Neuron (in vitro differentiated cells): ENCODE measurements at regions not wholly inside any gene's neighbourhood (a gene's known extent, or its start where the extent isn't known, plus 50 kb on each side); places are given as distances from the start of the nearest gene placed in this dataset.
"Not testable (repeated sequence)": the region's sequence is repeated elsewhere in the genome, so short reads cannot be mapped to it uniquely, and the experiment has no call there.

Source experiments
- H2AFZ ChIP-seq: one replicate; pipeline ENCODE4 v1.6.1; 2013; ENCODE audit warnings: low read depth, mild to moderate bottlenecking, inconsistent platforms, low read length, moderate library complexity
- H3K27me3 ChIP-seq: one replicate; pipeline ENCODE4 v1.6.1; 2013; ENCODE audit warnings: low read length; ENCODE audit not compliant: insufficient read depth
- H3K36me3 ChIP-seq: one replicate; pipeline ENCODE4 v1.6.1; 2013; ENCODE audit warnings: low read length; ENCODE audit not compliant: insufficient read depth
- H3K4me1 ChIP-seq: one replicate; pipeline ENCODE4 v1.6.1; 2013; ENCODE audit warnings: low read length; ENCODE audit not compliant: insufficient read depth
- H3K4me3 ChIP-seq: 2 replicates; pipeline ENCODE4 v1.5.1; 2013; ENCODE audit warnings: mild to moderate bottlenecking, low read length, moderate library complexity
- H3K9me3 ChIP-seq: one replicate; pipeline ENCODE4 v1.6.1; 2013; ENCODE audit warnings: low read length

DNA sequence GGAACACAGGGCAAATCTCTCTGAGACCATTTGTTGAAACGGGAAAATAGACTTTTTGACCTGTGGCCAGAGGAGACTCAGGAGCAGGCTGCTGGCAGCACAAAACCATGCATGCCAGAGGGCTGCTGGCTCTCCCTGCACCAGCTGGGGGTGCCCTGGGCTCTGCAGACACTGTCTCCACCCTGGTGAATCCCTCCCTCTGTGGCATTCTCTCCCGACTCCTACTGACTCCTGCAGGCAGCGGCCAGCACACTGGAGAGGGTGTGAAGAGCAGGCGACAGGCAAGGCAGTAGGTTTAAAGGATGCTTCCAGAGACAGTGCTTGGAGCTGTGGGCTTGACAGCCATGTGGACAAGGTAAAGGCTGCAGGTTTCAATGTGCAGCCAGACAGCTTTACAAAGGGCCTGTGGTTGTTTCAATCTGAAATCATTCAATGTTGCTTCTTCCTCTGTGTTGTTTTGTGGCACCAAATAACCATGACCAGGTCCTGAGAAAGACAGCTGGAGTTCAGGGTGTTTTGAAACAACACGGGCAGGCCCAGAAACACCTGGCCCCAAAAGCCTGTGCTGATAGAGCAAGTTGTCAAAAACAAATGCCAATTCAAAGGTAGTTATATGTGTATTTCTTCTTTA lies 431.0 kb upstream of the ATP10A start:
- no peaks in the 10 kb centered on the region for H3K27me3 ChIP-seq
- no peaks in the 10 kb centered on the region for H3K4me1 ChIP-seq
- H3K9me3 ChIP-seq, result no peaks in the 10 kb centered on the region
- no peak overlapping the region for H3K4me3 ChIP-seq
- H3K36me3 ChIP-seq, result no peaks in the 10 kb centered on the region
- no peak overlapping the region for H2AFZ ChIP-seq

DNA sequence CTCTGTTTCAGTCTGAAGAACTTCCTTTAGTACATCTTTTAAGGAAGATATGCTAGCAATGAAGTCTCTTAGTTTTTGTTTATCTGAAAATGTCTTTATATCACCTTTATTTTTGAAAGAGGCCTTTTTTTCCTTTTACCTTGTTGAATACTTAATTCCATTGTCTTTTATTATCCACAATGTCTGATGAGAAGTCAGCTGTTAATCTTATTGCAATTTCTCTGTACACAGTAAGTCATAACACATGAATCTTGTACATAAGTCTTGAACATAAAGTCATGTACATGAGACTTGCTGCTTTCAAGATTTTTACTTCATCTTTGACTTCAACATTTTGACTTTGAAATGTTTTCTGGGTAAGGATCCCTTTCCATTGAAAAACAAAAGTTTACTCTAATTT lies 424.3 kb upstream of the ATP10A start:
- Histone ChIP-seq H3K27me3 (no peaks in the 10 kb centered on the region), H3K36me3 (no peaks in the 10 kb centered on the region), H2AFZ (no peak overlapping the region), H3K4me3 (no peak overlapping the region), H3K9me3 (no peaks in the 10 kb centered on the region), H3K4me1 (no peaks in the 10 kb centered on the region)

DNA sequence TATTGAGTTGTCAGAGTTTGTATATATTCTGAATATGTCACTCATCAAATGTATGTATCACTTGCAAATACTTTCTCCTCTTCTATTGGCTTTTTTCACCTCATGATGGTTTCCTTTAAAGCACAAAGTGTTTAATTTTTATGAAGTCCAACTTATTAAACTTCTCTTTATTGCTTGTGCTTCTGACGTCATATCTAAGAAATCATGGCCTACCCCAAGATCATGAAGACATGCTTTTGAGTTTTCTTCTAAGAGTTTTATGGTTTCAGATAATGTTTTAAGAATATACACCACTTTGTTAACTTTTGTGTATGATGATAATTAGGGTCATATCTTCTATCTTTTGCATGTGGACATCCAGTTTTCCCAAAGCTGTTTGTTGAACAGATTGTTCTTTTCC lies 417.2 kb upstream of the ATP10A start:
- no peak overlapping the region for H2AFZ ChIP-seq
- no peaks in the 10 kb centered on the region for H3K27me3 ChIP-seq
- H3K4me3 ChIP-seq, result no peak overlapping the region
- H3K36me3 ChIP-seq, result no peaks in the 10 kb centered on the region
- H3K9me3 ChIP-seq, result no peaks in the 10 kb centered on the region
- H3K4me1 ChIP-seq, result no peaks in the 10 kb centered on the region

DNA sequence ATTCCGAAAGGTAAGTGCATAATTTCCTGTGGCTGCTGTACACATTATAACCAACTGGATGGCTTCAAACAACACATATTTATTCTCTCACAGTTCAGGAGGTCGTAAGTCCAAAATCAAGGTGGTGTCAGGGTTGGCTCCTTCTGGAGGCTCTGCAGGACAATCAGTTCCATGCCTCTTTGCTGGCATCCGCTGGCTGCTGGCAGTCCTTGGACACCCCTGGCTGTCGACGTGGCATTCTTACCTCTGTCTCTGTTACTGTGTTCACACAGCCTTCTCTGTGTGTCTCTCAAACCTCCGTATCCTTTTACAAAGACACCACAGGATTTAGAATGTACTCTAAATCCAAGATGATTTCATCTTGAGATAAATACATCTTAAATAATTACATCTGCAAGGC lies 398.8 kb upstream of the ATP10A start:
- no peak overlapping the region for H2AFZ ChIP-seq
- H3K4me3 ChIP-seq, result no peak overlapping the region
- H3K27me3 ChIP-seq, result no peaks in the 10 kb centered on the region
- no peaks in the 10 kb centered on the region for H3K4me1 ChIP-seq
- no peaks in the 10 kb centered on the region for H3K36me3 ChIP-seq
- no peaks in the 10 kb centered on the region for H3K9me3 ChIP-seq

DNA sequence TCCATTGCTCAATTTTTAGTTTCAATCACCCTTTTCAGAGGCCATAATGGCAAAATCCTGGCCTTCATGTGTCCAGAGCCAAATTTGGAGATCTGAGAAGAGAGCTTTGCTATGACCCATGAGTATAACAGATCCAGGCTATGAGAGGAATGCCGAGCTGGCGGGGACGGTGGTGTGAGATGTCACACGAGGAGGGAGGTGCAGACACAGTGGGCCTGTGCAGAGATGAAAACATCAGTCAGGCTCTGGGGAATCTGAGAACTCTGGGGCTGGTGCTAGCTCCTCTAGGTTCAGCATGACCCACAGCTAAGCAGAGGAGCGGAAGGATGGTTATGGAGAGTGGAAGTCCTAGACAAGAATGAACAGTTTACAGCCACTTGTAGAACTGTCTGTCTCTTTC lies 398.3 kb upstream of the ATP10A start:
- no peak overlapping the region for H2AFZ ChIP-seq
- no peaks in the 10 kb centered on the region for H3K9me3 ChIP-seq
- H3K27me3 ChIP-seq, result no peaks in the 10 kb centered on the region
- no peaks in the 10 kb centered on the region for H3K36me3 ChIP-seq
- no peak overlapping the region for H3K4me3 ChIP-seq
- no peaks in the 10 kb centered on the region for H3K4me1 ChIP-seq

DNA sequence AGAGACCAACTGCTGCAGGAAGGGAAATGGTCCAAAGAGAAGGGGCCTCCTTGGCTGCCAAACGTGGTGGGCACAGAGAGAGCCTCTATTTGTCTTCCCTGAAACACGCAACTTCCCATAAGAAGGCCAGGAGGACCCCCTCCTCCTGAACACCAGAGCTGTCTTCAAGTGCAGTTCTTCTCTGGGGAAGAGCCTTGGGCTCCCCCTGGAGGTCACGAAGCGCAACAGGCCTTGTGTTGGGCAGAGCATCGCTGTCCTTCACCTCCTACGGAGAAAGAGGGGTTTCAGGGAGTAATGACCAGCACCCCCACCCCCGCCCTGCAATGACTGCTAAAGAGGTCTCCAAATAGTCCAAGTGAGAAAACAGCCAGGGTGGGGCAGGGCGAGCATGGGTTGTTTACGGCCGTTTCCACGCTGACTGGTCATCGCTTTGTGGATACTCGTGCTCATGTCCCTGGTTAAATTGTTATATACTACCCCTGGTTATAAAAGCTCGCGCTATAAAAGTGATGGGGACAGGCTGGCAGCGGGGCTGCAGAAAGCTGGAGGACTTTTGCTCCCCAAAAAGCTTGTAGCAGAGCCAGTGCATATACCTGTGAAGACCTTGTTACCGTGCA lies 397.5 kb upstream of the ATP10A start:
- no peaks in the 10 kb centered on the region for H3K9me3 ChIP-seq
- H3K27me3 ChIP-seq, result no peaks in the 10 kb centered on the region
- no peaks in the 10 kb centered on the region for H3K4me1 ChIP-seq
- no peak overlapping the region for H3K4me3 ChIP-seq
- no peaks in the 10 kb centered on the region for H3K36me3 ChIP-seq
- no peak overlapping the region for H2AFZ ChIP-seq

DNA sequence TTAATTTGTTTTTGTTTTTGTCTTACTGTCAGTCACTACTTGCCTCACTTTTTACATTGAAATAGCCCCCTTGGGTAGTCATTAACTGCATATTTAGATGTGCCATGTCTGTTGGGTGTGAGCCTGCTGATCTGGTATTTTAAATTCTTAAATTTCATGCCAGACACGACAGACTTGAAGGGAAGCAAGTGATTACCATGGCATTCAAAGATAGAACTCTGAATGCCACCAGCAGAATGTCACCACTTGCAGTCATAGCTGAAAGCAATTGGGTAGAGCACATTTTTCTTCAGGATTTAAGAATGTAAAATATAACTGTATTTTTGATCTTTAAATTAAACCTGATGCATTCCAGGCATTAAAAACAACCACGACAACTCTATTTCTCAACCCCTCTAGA lies 396.5 kb upstream of the ATP10A start:
- H3K4me1 ChIP-seq, result no peaks in the 10 kb centered on the region
- H3K27me3 ChIP-seq, result no peaks in the 10 kb centered on the region
- no peaks in the 10 kb centered on the region for H3K36me3 ChIP-seq
- no peaks in the 10 kb centered on the region for H3K9me3 ChIP-seq
- H2AFZ ChIP-seq, result no peak overlapping the region
- H3K4me3 ChIP-seq, result no peak overlapping the region

DNA sequence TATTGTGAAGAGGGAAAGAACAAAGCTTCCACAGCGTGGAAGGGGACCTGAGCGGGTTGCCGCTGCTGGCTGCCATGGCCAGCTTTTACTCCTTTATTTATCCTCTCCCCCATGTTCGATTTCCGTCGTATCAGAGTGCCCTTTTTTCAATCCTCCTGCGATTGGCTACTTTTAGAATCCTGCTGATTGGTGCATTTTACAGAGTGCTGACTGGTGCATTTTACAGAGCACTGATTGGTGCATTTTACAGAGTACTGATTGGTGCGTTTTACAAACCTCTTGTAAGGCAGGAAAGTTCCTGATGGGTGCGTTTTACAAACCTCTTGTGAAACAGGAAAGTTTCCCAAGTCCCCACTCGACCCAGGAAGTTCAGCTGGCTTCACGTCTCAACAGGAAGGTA lies 381.7 kb upstream of the ATP10A start:
- H3K9me3 ChIP-seq, H3K36me3 ChIP-seq, H3K4me1 ChIP-seq, H2AFZ ChIP-seq, H3K27me3 ChIP-seq, H3K4me3 ChIP-seq: not testable (repeated sequence)

DNA sequence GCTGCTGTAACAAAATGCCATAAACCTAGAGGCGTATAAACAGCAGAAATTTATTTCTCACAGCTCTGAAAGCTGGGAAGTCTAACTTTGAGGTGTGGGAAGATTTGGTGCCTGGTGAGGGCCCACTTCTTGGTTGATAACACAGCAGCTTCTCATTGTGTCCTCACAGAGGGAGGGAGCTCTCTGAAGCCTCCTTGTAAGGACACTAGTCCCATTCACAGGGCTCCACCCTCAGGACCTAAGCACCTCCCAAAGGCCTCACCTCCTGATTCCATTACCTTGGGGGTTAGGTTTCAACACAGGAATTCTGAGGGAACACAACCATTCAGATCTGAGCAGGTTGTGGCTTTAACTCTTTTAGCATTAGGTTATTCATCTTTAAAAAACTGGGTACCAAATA lies 380.3 kb upstream of the ATP10A start:
- Histone ChIP-seq H3K9me3 (no peaks in the 10 kb centered on the region), H3K4me1 (no peaks in the 10 kb centered on the region), H3K4me3 (no peak overlapping the region), H2AFZ (no peak overlapping the region), H3K36me3 (no peaks in the 10 kb centered on the region), H3K27me3 (no peaks in the 10 kb centered on the region)

DNA sequence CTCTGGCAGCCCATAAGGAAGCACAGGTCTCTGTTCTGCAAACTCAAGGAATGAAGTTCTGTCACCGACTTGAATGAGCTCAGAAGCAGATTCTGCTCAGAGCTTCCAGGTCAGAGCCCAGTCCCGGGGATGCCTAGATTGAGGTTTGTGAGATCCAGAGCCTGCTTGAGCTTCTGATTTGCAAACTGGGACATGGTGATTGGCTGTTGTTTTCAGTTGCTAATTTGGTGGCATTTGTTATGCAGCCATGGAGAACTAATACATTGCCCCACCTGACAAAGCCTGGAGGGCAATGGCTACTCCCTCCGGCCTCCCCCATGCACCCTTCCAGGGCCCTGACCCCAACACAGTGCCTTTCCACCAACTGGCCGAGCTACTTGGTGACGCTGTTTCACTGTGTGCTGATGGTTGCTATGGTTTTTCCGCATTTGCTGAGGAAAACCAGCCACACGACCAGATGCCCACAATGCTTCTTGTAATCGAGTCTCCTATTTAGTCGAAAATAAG lies 379.5 kb upstream of the ATP10A start:
- Histone ChIP-seq H3K4me1 (no peaks in the 10 kb centered on the region), H3K9me3 (no peaks in the 10 kb centered on the region), H3K36me3 (no peaks in the 10 kb centered on the region), H3K27me3 (no peaks in the 10 kb centered on the region), H2AFZ (no peak overlapping the region), H3K4me3 (no peak overlapping the region)

DNA sequence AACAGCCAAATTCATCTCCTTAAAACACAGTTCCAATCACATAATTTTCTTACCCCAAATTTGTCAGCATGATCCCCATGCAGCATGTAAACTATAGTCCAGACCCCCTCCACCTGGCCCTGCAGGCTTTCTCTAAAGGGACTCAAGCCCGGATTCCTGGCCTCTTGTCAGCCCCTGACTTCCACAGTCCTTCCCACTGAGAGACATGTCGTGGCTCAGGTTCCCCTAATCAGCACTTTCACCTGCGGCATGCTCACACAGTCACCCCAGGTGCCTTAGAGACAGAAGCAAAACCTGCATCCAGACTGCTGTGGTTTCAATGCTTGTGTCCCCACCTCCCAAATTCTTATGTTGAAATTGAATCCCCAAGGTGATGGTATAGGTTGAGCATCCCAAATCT lies 372.7 kb upstream of the ATP10A start:
- Histone ChIP-seq H3K27me3 (no peaks in the 10 kb centered on the region), H3K4me1 (peaks cover 9% of the 10 kb centered on the region), H3K36me3 (no peaks in the 10 kb centered on the region), H3K9me3 (no peaks in the 10 kb centered on the region), H2AFZ (no peak overlapping the region), H3K4me3 (no peak overlapping the region)

DNA sequence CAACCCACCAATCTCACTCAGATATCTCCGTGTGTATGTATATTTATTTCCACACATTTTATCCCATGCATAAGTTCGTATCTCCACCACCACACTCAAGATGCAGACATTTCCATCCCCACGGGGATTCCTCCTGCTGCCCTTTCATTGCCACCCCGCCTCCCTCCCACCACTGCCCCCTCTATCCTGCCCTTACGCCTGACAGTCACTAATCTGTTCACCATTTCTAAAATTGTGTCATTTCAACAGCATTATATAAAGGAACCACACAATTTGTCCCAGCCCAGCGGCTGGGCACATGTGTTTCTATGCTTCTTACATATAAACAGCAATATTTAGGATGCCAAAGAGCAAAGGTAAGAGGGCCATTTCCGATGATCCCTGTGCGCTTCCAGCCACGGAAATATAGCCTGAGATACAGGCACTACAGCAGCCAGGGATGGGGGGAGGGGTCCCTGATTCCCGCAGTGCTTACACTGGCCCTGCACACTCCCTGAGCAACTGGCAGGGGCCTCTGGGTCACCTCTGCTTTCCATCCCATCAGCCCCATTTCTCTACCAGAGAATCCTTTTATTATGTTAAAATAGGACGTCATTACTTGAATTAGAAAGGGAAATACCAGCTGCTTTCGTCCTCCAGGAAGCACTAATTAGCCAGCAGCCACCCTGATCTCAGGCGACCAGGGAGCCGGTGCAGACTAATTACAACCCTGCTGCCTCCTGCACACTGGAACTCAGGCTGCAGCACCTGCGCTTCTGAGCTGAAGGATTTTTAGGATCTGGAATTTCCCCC lies 372.0 kb upstream of the ATP10A start:
- Histone ChIP-seq H3K4me1 (peaks cover 9% of the 10 kb centered on the region), H3K9me3 (no peaks in the 10 kb centered on the region), H3K27me3 (no peaks in the 10 kb centered on the region), H3K4me3 (no peak overlapping the region), H2AFZ (no peak overlapping the region), H3K36me3 (no peaks in the 10 kb centered on the region)

DNA sequence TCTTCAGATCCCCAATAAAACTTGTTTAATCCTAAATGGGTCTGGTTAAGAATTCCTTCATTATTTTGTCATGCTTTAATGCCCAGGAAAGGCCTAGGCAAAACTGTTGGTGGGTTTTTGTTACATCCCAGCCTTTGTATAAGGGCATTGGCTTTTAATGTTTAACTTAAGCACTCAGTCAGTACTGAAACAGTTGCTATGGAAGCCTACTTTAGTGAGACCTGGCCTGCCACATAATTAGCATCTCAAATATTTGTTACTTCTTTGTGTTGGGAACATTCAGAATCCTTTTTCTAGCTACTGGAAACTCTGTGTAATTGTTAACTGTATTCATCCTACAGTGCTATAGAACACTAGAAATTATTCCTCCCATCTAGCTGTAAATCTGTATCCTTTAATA lies 369.6 kb upstream of the ATP10A start:
- no peaks in the 10 kb centered on the region for H3K27me3 ChIP-seq
- H2AFZ ChIP-seq, result no peak overlapping the region
- no peaks in the 10 kb centered on the region for H3K9me3 ChIP-seq
- H3K4me1 ChIP-seq, result peaks cover 9% of the 10 kb centered on the region
- H3K36me3 ChIP-seq, result no peaks in the 10 kb centered on the region
- no peak overlapping the region for H3K4me3 ChIP-seq
